Gastroesophageal sphincter (tissue), 4 donors: ENCODE measurements at regions not wholly inside any gene's neighbourhood (a gene's known extent, or its start where the extent isn't known, plus 50 kb on each side); places are given as distances from the start of the nearest gene placed in this dataset.

Source experiments
- ATAC-seq: fragments of 150-250 bp; one replicate; pipeline ENCODE4 v1.9.1; 2016; ENCODE audit warnings: mild to moderate bottlenecking, moderate library complexity
- H3K27ac ChIP-seq, 4 donors: fragments of 200-600 bp; sonication (generic) in 3 of 4; 1 replicate in 3 of 4; 2 replicates in 1 of 4; pipeline ENCODE4 v1.5.1; 2016 to 2019
- H3K27me3 ChIP-seq: fragments of 200-600 bp; sonication (generic); one replicate; pipeline ENCODE4 v1.5.1; 2019
- H3K36me3 ChIP-seq, 2 donors: fragments of 200-600 bp; sonication (generic); one replicate each; pipeline ENCODE4 v1.5.1; 2019; ENCODE audit warnings: control low read depth in 1 of 2
- H3K4me1 ChIP-seq, 3 donors: fragments of 200-600 bp; sonication (generic); 1 replicate in 2 of 3; 2 replicates in 1 of 3; pipeline ENCODE4 v1.5.1; 2016 to 2019; ENCODE audit warnings: control low read depth in 2 of 3
- H3K4me3 ChIP-seq, 2 donors: fragments of 200-600 bp; sonication (generic); one replicate each; pipeline ENCODE4 v1.5.1; 2019; ENCODE audit warnings: mild to moderate bottlenecking in 1 of 2, moderate library complexity in 1 of 2
- H3K9me3 ChIP-seq, 3 donors: fragments of 200-600 bp; sonication (generic); one replicate each; pipeline ENCODE4 v1.5.1; 2017 to 2019; ENCODE audit warnings: control low read depth in 2 of 3
- EP300 ChIP-seq: sonication (generic); formaldehyde crosslinking; IDR thresholded peaks from one replicate; pipeline ENCODE4 v1.6.1; 2017; ENCODE audit warnings: antibody characterized with exemption, mild to moderate bottlenecking
- POLR2A ChIP-seq, 2 donors: fragments of 450-650 bp; IDR thresholded peaks; one replicate each; pipeline ENCODE4 v1.6.1; 2017; ENCODE audit warnings: antibody characterized with exemption in 2 of 2, mild to moderate bottlenecking in 2 of 2, moderate library complexity in 1 of 2
- POLR2AphosphoS5 ChIP-seq: sonication (generic); formaldehyde crosslinking; IDR thresholded peaks from one replicate; pipeline ENCODE4 v1.6.1; 2017; ENCODE audit warnings: antibody characterized with exemption
- WGBS, 2 donors: methylation state at CpG; one replicate each; pipeline ENCODE4 v1.1.5; 2018; ENCODE audit warnings: low coverage in 1 of 2; 5-methylcytosine and 5-hydroxymethylcytosine counted together
- TF ChIP-seq, protein P1 (sequence below), 4 experiments: fragments of 200-600 bp in 2 of 4; fragments of 450-650 bp in 2 of 4; sonication (generic) in 1 of 4; IDR thresholded peaks; one replicate each; pipeline ENCODE4 v1.5.1; 2017 to 2019; ENCODE audit warnings: antibody characterized with exemption in 4 of 4, mild to moderate bottlenecking in 2 of 4, moderate library complexity in 2 of 4

DNA sequence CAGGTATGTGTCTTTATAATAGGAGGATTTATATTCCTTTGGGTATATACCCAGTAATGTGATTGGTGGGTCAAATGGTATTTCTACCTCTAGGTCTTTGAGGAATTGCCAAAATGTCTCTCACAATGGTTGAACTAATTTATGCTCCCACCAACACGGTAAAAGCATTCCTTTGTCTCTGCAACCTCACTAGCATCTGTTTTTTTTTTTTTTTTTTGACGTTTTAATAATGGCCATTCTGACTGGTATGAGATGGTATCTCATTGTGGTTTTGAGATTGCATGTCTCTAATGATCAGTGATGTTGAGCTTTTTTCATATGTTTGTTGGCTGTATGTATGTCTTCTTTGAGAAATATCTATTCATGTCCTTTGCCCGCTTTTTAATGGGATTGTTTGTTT lies 144.9 kb upstream of the RGS17 start:
- Histone ChIP-seq H3K27ac (no peak overlapping the region), H3K4me3 (no peak overlapping the region), H3K27me3 (no peaks in the 10 kb centered on the region), H3K4me1 (no peaks in the 10 kb centered on the region), H3K36me3 (no peaks in the 10 kb centered on the region), H3K9me3 (peaks cover 0 to 5% (median 0%) of the 10 kb centered on the region in 3 donors)
- ATAC-seq: no peak
- TF ChIP-seq POLR2A (IDR thresholded peaks at IDR 0.05) (no peak), EP300 (no peak), POLR2AphosphoS5 (no peak)
- TF ChIP-seq, protein P1, sequence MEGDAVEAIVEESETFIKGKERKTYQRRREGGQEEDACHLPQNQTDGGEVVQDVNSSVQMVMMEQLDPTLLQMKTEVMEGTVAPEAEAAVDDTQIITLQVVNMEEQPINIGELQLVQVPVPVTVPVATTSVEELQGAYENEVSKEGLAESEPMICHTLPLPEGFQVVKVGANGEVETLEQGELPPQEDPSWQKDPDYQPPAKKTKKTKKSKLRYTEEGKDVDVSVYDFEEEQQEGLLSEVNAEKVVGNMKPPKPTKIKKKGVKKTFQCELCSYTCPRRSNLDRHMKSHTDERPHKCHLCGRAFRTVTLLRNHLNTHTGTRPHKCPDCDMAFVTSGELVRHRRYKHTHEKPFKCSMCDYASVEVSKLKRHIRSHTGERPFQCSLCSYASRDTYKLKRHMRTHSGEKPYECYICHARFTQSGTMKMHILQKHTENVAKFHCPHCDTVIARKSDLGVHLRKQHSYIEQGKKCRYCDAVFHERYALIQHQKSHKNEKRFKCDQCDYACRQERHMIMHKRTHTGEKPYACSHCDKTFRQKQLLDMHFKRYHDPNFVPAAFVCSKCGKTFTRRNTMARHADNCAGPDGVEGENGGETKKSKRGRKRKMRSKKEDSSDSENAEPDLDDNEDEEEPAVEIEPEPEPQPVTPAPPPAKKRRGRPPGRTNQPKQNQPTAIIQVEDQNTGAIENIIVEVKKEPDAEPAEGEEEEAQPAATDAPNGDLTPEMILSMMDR (IDR thresholded peaks at IDR 0.05): no peak
- WGBS, 2 donors: 70 to 72% methylated on average over 3 of the region's 3 CpGs

DNA sequence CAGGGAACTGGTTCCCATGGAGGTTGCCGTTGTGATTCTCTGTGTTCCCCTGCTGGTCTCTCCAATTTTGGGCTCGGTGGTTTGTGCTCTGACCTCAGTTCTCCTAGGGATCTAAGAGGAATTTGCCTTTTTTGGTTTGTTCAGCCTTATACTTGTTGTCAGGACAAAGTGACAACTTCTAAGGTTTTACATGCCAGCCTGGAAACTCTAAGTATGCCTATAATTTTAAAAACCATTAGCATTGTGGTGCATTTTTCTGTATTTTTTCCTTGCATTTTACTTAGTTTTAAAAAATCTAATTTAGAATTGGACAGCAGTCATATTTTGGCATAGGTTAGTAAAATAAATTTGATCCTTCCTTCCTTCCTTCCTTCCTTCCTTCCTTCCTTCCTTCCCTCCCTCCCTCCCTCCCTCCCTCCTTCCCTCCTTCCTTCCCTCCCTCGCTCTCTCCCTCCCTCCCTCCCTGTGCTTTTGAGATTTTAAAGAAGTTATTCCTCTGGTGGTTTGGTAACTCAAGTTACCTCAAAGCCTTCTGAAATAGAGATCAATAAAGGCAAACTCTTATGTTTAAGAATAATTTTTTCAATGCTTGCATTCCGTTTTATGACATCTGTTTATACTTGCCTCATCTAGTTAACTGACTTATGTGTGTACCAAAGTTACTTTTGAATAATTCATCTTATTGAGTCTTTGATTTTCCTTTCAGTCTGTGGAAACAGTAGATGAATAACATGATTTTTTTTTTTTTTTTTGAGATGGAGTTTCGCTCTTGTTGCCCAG lies 141.3 kb upstream of the RGS17 start:
- H3K4me1 ChIP-seq: no peaks in the 10 kb centered on the region
- no peak for ATAC-seq
- peaks cover 0 to 5% (median 0%) of the 10 kb centered on the region in 3 donors for H3K9me3 ChIP-seq
- H3K27ac ChIP-seq: no peak overlapping the region
- TF ChIP-seq EP300 (no peak), POLR2AphosphoS5 (no peak)
- TF ChIP-seq, protein P1 (IDR thresholded peaks at IDR 0.05): no peak
- no peaks in the 10 kb centered on the region for H3K27me3 ChIP-seq
- WGBS, 2 donors: 62 to 67% methylated on average over 3 to 4 of the region's 5 CpGs
- no peak overlapping the region for H3K4me3 ChIP-seq
- no peaks in the 10 kb centered on the region for H3K36me3 ChIP-seq

DNA sequence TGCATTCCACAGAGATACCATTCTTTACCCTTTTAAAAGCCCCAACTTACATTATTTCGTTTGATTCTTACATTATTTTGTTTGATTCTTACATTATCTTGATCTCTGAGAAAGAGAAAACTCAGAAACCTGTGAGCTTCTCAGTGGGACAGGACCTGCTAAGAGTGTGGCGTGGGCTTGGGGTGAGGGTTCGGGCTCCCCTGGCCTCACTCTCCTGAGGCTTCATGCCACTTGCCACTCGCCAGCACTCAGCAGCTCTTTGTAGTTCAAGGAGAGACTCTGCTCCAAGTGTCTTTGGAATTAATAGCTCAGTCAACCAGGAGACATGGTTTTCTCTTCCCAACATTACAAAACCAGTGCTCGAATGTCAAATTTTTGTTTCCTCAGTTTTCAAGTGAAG lies 132.4 kb upstream of the RGS17 start:
- Histone ChIP-seq H3K4me1 (no peaks in the 10 kb centered on the region), H3K36me3 (no peaks in the 10 kb centered on the region), H3K4me3 (no peak overlapping the region), H3K27me3 (no peaks in the 10 kb centered on the region), H3K9me3 (no peaks in the 10 kb centered on the region), H3K27ac (no peak overlapping the region)
- WGBS, 2 donors: 79 to 87% methylated on average over 2 to 5 of the region's 5 CpGs
- no peak for ATAC-seq
- TF ChIP-seq POLR2AphosphoS5 (no peak), EP300 (no peak), POLR2A (IDR thresholded peaks at IDR 0.05) (no peak)
- TF ChIP-seq, protein P1 (IDR thresholded peaks at IDR 0.05): no peak

DNA sequence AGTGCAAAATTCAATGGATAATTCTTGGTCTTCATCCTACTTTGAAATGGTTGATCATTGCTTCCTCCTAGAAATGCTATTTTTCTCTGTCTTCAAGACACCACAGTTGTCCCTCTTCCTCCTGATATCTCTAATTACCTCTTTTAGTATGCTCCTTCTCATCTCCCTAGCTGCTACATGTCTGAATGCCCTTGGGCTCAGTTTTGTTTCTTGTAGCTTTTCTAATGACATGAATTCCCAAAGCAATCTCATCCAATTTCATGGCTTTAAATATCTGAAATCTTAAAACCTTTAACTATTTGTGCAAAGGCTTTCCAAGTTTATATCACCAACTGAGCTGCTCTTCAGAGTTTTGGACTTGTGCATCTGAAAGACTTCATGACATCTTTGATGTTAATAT lies 120.2 kb upstream of the RGS17 start:
- H3K27ac ChIP-seq: no peak overlapping the region
- H3K36me3 ChIP-seq: no peaks in the 10 kb centered on the region
- H3K9me3 ChIP-seq: no peaks in the 10 kb centered on the region
- TF ChIP-seq POLR2AphosphoS5 (no peak), EP300 (no peak), POLR2A (IDR thresholded peaks at IDR 0.05) (no peak)
- TF ChIP-seq, protein P1 (IDR thresholded peaks at IDR 0.05): no peak
- H3K4me3 ChIP-seq: no peak overlapping the region
- H3K4me1 ChIP-seq: no peaks in the 10 kb centered on the region
- ATAC-seq: no peak
- no peaks in the 10 kb centered on the region for H3K27me3 ChIP-seq

DNA sequence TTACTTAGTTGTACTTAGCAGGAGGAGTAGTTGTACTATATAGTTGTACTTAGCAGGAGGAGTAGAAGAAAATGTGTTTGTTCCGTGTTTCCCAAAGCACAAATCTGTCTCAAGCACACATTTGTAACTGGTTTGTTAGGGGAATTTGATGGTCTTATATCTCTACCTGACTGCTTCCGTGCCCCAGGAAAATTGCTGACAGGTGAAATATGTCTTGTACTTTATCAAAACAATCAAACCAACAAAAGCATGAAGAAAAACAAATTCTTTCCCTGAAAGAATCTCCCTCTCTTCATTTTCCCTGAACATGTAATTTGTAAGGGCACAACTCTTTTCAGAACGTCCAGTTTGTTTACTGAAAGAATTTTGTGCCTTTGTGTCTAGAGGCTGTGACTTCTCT lies 106.6 kb upstream of the RGS17 start:
- no peak for ATAC-seq
- 50 to 56% methylated on average over 3 of the region's 3 CpGs for WGBS, 2 donors
- Histone ChIP-seq H3K27me3 (no peaks in the 10 kb centered on the region), H3K27ac (no peak overlapping the region), H3K4me1 (no peaks in the 10 kb centered on the region), H3K4me3 (no peak overlapping the region), H3K9me3 (no peaks in the 10 kb centered on the region), H3K36me3 (no peaks in the 10 kb centered on the region)
- TF ChIP-seq POLR2AphosphoS5 (no peak), POLR2A (IDR thresholded peaks at IDR 0.05) (no peak), EP300 (no peak)
- TF ChIP-seq, protein P1 (IDR thresholded peaks at IDR 0.05): no peak
